ENCODE measurements at regions not wholly inside any gene's neighbourhood (a gene's known extent, or its start where the extent isn't known, plus 50 kb on each side); places are given as distances from the start of the nearest gene placed in this dataset.

DNA sequence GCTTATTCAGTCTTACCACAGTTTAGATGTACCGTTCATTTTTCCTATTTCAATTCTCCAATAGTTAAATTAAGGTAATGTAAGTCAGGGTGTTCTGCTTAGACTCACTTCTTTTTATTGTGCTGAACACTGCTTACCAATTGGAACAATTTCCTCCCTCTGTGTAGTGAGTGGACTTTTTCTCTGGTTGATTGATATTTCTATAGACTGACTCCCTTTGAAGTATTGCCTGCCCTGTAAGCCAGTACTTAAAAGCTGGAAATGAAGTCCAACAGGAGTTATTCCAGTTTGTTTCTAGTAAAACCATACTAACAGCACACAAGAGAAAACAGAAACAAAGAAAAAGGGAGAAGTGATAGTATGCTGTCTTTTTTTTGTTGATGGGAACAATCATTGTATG is 1674.9 kb downstream of the REEP3 start:
- no peak for TF ChIP-seq POLR2A (IDR thresholded peaks at IDR 0.05)
- no peak for TF ChIP-seq CTCF (IDR thresholded peaks at IDR 0.05)
